ENCODE measurements at regions not wholly inside any gene's neighbourhood (a gene's known extent, or its start where the extent isn't known, plus 50 kb on each side); places are given as distances from the start of the nearest gene placed in this dataset.

DNA sequence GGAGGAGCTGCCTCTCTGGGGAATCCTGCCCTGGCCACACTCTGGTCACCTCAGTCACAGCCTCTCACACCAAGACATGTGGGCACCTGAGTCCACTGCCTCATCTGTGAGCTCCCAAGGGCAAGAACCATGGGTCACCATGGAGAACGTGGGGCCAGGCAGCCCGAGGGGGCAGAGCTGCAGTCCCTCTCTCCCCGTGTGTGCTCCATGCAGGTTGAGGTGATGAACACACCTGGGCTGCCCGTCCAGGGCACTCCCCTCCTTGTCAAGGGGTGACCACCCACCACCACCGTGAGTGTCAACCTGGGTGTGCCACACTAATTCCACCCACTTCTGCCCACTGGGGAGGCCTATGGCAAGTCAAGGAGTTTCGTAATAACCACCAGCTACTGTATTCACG, 159.6 kb upstream of the RAB6C start:
- TF ChIP-seq, protein P1, sequence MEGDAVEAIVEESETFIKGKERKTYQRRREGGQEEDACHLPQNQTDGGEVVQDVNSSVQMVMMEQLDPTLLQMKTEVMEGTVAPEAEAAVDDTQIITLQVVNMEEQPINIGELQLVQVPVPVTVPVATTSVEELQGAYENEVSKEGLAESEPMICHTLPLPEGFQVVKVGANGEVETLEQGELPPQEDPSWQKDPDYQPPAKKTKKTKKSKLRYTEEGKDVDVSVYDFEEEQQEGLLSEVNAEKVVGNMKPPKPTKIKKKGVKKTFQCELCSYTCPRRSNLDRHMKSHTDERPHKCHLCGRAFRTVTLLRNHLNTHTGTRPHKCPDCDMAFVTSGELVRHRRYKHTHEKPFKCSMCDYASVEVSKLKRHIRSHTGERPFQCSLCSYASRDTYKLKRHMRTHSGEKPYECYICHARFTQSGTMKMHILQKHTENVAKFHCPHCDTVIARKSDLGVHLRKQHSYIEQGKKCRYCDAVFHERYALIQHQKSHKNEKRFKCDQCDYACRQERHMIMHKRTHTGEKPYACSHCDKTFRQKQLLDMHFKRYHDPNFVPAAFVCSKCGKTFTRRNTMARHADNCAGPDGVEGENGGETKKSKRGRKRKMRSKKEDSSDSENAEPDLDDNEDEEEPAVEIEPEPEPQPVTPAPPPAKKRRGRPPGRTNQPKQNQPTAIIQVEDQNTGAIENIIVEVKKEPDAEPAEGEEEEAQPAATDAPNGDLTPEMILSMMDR (IDR thresholded peaks at IDR 0.05; ENCODE audit: insufficient read depth, low read length, poor library complexity, severe bottlenecking) = no peak
- TF ChIP-seq EZH2phosphoT487 (conservative IDR thresholded peaks at IDR 0.05; ENCODE audit: low read length) = no peak
